GM12874 (cell line): ENCODE measurements at regions not wholly inside any gene's neighbourhood (a gene's known extent, or its start where the extent isn't known, plus 50 kb on each side); places are given as distances from the start of the nearest gene placed in this dataset.

Experiments
- TF ChIP-seq, protein P1 (sequence below): IDR thresholded peaks from 2 replicates; pipeline ENCODE4 v1.5.1; 2011; ENCODE audit warnings: low read depth, mild to moderate bottlenecking, control low read depth, low read length, moderate library complexity; ENCODE audit not compliant: insufficient read depth

DNA sequence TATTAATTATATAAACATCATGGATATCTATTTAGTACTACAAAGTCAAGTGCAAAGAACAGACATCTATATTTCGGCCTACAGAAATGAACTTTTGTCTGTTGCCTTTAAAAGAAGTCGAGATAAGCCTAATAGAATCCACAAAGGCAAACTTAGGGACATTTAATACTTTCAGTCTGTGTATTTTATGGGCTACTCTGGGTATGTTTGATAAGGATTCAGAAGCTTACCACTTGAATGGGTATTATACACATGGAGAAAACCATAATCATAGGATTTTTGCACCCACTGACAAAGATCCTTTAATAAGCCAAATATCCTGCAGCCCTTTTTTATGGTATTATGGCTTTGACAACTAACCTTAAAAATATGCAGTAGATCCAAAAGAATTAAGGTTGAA lies 224.8 kb downstream of the LMO4 start:
- TF ChIP-seq, protein P1, sequence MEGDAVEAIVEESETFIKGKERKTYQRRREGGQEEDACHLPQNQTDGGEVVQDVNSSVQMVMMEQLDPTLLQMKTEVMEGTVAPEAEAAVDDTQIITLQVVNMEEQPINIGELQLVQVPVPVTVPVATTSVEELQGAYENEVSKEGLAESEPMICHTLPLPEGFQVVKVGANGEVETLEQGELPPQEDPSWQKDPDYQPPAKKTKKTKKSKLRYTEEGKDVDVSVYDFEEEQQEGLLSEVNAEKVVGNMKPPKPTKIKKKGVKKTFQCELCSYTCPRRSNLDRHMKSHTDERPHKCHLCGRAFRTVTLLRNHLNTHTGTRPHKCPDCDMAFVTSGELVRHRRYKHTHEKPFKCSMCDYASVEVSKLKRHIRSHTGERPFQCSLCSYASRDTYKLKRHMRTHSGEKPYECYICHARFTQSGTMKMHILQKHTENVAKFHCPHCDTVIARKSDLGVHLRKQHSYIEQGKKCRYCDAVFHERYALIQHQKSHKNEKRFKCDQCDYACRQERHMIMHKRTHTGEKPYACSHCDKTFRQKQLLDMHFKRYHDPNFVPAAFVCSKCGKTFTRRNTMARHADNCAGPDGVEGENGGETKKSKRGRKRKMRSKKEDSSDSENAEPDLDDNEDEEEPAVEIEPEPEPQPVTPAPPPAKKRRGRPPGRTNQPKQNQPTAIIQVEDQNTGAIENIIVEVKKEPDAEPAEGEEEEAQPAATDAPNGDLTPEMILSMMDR = no peak

DNA sequence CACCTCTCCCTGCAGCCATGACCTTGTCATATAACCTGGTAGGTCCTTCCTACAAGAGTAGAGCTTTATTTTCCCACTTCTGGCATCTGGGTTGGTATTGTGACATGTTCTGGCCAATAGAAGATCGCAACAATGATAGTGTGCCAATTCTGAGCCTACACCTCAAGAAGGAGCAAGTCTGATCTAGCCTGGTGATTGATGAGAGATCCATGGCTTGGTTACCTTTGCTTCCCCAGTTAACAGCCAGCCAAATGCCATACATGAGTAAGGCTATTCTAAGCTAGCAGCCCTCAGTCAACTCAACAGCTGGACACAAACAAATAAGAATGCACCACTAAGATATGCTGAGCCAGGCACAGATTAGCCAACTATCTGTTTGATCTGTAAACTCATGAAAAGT lies 226.7 kb downstream of the LMO4 start:
- TF ChIP-seq, protein P1 = no peak

DNA sequence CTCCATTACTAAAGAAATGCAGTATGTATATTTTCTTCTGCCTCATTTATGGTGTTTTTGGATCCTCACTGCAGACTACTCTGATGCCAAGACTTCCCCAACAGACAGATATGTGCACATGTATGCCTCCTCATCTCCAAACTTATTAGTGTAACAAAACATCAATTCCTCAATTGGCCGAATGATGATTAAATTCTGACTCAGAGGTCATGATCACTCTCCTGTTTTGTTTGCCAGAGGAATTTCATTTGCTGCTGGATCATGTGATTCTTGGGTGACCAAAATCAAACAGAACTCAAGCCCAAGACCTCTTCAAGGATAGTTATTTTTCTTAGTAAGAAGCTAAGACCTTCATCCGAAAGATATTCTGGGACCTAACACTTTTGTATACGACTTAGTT lies 227.6 kb downstream of the LMO4 start:
- TF ChIP-seq, protein P1 = no peak

DNA sequence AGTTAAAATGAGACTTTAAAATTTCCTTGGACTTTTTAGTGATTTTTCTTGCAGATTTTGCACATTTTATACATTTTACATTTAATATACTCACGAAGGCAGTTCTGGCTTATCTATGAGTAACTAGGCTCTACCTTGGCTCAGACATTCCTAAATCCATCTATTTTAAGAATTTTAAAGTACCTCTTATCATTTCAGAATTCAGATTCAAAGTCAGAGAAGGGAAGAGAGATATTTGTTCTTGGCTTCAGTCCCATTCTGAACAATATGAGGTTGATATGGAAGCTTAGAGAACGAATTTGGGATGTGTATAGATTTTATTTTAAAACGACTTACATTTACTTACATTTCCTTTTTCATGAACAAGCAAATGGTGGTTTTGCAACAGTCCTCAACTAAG lies 230.2 kb downstream of the LMO4 start:
- TF ChIP-seq, protein P1 = no peak

DNA sequence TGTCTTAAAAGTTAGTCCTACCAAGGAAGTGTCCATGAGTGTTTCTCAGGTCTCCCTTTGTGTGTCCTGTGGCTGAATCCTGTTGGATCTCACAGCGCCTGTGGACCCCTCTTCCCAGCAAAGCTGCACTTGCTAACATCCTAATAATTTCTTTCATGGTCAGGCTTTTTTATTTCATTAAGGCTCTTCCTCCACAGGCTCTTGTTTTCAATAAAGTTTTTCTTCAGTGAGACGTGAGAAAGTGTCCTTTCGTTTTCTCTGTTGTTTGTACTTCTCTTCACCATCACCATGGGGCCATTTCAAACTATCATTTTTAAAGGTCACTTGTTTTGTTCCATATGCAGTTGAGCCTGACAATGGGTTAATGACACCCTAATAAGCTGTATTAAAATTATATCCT lies 231.5 kb downstream of the LMO4 start:
- TF ChIP-seq, protein P1 = no peak

DNA sequence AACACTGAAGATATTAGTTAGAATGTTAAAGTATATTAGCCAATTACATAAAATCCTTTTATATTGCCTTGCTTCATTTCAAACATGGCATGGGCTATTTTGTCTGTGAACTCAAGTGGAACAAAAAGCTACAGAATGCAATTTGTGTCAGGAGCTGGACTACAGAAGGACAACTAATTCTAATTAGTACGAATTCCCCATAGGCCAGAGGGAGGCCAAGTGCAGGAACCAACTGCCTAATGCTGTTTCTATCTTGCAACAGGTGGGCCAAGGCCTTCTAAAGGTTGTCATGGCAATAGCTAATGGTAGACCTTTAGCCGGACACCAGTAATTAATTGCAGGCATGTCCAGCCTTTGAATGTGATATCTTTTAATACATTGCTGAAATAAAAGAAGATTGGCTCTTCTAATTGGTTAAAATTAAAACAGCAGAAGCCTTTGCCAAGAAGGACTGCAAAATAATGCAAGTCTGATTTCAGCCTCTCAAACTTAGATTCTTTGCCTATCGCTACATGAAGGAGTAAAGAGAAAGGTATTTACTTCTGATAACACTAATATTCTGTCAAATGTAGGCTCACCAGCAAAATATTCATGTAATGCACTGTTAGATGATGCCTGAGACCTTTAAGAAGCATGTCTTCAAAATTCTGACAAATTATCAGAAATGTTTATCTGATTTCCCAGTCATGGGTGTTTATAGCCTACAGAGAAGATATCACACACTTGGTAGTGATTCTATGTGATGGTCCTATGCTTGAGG lies 232.1 kb downstream of the LMO4 start:
- TF ChIP-seq, protein P1 = no peak

DNA sequence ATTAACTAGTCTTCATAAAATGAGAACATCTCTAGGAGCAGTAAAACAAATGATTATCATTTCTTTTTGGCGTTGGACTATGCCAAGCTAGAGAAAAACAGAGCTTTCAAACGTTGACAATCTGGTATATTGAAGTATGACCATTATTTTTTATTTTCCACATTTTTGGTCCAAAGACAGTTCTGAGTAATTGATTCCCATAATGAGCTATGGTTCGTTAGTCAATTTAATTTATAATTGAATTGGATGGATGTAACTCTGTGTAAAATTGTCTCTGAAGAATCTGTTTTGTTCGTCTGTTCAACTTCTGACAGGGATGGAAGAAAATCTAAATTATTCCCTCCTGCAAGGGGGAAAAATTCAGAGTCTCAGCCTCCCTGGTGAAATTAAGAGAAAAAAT lies 234.5 kb downstream of the LMO4 start:
- TF ChIP-seq, protein P1 = no peak

DNA sequence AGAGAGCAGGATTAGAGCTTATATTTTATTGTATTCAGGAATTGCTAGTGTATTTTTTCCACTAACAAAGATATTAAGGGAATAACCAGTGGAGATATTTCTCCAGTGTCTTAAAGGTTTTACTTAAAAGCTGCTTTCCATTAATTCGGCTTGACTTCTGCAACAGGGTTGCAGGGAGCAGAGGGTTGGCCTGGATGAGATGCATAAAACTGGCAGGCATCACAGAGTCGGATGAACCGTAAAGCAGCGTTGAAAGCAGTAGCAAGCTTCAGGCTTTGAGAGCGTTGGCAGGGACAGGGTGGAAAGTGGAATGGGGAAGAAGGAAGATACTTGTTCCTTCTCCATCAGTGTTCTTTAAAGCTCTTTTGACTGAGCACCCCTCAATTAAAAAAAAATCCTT lies 237.2 kb downstream of the LMO4 start:
- TF ChIP-seq, protein P1 = no peak
